GM18951 (cell line): ENCODE measurements at regions not wholly inside any gene's neighbourhood (a gene's known extent, or its start where the extent isn't known, plus 50 kb on each side); places are given as distances from the start of the nearest gene placed in this dataset.
"Not testable (repeated sequence)": the region's sequence is repeated elsewhere in the genome, so short reads cannot be mapped to it uniquely, and the experiment has no call there.

Experiments
- POLR2A ChIP-seq: IDR thresholded peaks from 4 replicates; pipeline ENCODE4 v1.6.1; 2011; ENCODE audit warnings: mild to moderate bottlenecking; ENCODE audit not compliant: insufficient read length, insufficient read depth; ENCODE audit errors: extremely low read depth
- in situ Hi-C: fragments of 300-500 bp; cut with MboI; formaldehyde crosslinking; loops from one replicate; pipeline ENCODE4 v1.12.0; 2022; ENCODE audit warnings: low sequenced_read_pairs, mixed read lengths, inconsistent platforms; ENCODE audit not compliant: unreplicated experiment

DNA sequence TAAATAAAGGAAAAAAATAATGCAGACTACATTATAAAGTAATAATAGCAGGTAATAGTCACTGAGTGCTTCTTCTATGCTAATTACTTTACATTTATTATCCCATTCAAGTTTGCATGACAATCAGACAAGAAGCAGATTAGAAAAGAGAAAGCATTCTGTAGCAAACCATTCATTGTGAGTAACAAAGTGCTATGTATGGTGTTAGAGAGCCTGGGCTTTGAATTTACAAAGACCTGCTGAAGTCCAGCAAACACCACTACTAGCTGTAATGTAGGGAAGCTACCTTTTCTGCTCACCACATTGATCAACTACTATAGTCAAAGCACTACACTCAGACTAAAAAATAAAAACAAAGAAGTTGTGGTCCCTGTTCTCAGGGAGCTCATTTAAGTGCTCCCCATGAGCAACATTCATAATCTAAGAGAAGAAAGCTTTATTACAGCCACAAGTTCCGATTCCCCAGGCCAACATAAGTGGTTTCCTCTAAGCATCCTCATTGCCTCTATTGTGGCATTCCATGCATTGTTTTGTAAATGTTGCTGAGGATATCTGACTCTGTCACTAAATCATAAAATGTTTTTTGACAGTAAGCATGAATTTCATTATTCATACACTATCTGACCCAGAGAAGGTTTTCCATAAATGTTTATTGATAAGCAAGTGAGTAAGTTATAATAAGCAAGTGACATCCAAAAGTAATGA lies 108.5 kb downstream of the FOXD4L6 start:
- in situ Hi-C loops = not testable (repeated sequence)

DNA sequence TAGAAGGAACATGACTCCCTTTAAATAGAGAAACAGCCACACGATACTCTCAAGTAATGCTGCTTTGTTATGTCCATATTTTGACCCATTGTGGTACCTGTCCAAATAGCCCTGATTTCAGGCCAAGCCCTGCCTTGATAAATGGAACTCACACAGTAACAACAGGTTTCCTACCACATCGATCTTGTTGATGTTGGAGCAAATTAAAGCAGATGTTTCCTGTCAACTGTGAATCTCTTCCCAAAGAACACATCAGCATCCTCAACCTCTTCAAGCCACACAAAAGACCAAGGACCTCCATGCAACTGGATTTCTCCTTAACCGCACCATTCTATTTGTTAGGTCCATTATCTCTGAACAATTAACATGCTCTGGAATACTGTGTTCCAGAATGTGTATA lies 109.5 kb downstream of the FOXD4L6 start:
- in situ Hi-C loops = not testable (repeated sequence)

DNA sequence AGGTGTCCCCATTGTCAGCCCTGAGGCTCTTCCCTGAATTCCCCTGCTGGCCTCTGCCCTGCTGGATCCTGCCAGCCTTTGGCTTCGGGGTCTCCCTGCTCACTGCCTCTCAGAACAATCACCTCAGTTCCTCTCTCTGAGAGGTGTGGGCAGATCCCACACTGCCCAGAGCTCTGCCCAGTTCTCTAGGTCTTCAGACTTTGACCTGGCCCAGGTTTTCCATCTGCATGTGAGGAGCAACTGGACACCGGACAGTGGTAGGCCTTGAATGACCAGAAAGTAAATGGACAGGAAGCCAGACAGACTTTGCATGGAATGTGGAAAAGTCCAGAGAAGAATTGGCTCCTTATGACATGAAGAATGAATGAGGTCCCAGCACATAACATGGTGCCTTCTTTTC lies 111.8 kb downstream of the FOXD4L6 start:
- in situ Hi-C loops = not testable (repeated sequence)

DNA sequence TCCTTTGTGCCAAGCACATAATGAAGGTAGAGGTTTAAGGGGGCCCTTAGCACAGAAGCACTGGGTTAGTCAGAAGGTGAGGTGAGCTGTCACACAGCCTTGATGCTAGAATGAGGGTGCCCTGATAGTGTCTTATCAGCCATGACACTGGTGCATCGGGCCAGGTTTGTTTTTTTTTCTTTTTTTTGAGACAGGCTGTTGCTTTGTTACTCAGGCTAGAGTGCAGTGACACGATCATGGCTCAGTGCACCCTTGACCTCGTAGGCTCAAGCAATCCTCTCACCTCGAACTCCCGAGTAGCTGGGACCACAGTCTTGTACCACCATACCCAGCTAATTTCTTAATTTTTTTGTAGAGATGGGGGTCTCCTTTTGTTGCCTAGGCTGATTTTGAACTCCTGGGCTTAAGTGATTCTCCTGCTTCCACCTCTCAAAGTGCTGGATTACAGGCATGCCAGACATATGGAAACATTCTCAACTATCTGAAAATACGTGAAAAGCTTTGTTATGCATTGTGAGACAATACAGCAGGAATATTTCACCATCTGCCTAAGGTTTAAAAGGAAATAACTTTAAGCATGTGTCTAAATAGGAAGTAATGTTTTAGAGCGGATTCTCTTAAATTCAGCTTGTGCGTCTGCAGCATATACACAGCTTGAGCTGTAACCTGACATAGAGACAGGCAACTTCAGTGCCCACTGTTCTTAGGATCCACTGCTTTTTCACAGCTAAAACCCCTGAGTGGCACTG lies 128.4 kb downstream of the FOXD4L6 start:
- in situ Hi-C loops = not testable (repeated sequence)

DNA sequence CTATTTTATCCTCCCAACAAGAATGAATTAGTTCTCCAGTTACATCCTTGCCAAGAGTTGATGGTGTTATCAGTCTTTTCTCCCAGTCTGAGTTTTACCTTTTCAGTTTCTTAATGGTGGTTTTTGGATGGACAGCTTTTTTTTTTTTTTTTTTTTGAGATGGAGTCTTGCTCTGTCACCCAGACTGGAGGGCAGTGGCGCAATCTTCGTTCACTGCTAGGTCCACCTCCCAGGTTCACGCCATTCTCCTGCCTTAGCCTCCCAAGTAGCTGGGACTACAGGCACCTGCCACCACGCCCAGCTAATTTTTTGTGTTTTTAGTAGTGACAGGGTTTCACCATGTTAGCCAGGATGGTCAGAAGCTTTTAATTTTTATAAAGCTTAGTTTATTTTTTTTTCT lies 133.0 kb downstream of the FOXD4L6 start:
- in situ Hi-C loops = not testable (repeated sequence)

DNA sequence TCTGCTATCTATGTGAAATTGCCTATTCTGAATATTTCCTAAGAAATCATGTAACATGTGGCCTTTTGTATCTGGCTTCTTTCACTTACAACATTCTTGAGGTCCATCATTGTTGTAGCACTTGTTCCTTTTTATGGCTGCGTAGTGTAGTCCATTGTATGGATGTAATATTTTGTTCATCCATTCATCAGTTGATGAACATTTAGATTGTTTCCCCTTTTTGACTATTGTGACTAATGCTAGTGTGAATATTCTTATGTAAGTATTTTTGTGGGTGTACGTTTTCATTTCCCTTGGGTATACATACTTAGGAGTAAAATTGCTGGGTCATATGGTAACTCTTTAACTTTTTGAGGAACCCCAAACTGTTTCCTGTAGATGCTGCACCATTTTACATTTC lies 134.6 kb downstream of the FOXD4L6 start:
- in situ Hi-C loops = not testable (repeated sequence)

DNA sequence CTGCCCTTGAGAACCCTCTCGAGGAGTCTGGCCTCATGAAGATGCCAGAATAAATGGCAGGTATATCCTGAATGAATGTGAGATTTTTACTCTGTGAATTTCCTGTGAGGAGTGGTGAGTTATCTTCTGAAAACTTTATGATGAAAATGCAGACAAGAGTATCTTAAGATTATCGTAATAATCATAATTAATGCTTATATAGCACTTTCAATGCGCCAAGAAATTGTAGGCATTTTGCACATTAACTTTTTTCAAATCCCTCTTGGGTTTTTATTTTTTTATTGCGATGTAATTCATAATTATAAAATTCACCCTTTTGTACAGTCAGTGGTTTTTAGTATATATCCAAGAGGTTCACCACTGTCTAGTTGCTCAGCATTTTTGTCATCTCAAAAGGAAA lies 135.1 kb downstream of the FOXD4L6 start:
- in situ Hi-C loops = not testable (repeated sequence)

DNA sequence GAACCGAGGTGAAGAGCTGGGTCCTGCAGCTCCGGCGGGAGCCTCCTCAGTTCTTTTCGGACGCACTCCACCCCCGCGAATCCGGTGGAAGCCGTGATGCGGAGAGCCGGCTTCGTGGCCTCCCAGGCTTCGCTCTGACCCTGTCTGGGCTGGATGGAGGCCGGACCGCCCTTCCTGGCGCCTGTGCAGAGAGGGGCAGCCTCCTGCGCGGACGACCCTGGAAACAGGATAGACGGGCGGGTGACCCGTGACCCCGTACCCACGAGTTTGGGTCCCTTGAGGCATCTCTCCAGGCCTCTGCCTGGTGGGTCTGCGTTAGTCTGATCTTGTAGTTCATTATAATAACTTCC lies 136.0 kb downstream of the FOXD4L6 start:
- in situ Hi-C loops = not testable (repeated sequence)

DNA sequence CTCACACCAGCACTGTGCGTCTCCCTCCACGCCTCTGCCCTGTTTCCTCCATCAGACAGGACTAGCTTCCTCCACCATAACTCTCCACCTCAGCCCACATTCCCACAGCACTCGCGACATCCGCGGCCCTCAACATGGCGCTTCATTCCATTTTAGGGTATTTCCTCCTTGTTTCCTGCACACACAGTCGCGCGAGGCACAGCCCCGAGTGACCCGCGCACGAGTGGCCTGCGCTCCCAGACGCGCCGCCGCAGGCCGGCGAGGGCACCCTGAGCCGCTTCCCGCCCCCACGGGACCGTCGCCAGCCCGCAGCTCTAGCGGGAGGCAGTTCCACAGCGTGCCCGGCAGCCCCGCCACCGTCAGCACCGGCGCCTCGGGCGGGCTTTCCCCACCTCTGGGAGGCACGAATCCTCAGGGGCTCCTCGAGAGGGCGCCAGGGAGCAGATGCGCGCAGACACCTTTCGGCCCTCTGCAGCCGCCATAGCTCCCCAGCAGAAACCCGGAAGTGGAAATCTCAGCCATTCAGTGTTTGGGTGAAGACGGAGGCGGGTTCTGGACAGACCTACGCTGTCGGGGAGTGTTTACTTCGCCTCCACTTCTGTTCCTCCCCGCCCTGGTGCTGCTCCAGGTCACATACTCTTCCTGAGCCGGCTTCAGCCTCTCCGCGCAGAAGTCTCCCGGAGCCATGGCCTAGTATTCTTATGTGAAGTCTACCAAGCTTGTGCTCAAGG lies 136.6 kb downstream of the FOXD4L6 start:
- peak; percentile 81 for TF ChIP-seq POLR2A
- in situ Hi-C loops = not testable (repeated sequence)

DNA sequence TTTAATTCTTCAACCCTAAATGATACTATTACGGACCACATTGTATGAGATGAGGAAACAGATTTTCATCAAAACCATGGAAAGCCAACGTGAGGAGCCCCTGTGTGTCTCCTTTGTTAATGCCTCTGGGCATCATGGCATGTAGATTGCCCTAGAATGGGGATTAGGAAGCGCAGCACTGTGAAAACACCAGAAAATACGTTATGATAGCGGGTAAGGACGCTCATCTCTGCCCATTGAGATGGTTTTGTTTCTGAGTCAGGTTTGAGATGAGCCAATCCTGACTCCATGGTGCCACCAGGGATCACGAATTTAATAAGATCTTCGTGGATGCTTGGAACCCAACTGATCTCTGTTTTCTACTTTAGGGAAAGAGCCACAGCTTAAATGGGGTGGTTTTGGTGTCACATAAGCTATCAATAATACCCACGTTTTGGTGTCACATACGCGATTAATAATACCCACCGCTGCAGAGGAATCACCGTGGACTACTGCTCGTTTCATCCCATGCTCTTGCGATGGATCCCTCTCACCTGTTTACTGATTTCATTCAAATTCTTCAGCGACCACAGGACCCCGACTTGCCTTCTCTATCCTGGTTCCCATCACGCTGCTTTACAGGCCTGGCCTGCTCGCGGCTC lies 137.3 kb downstream of the FOXD4L6 start:
- in situ Hi-C loops = not testable (repeated sequence)

DNA sequence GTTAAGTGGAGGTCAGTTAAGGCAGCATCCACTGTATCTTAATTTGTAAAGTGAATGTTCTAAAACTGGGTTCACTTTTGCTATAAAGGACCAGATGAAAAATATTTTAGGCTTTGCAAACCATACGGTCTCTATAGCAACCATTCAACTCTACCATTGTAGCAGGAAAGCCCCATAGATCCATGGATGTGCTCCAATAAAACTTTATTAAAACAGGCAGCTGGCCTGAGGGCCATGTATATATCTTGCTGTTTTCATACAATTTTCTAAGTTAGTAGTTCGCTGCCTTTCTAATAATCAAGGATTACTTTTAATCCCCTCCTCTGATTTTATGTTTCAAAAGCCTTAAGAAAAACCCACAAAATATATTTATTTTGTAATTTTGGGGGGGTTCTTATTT lies 142.1 kb downstream of the FOXD4L6 start:
- in situ Hi-C loops = not testable (repeated sequence)

DNA sequence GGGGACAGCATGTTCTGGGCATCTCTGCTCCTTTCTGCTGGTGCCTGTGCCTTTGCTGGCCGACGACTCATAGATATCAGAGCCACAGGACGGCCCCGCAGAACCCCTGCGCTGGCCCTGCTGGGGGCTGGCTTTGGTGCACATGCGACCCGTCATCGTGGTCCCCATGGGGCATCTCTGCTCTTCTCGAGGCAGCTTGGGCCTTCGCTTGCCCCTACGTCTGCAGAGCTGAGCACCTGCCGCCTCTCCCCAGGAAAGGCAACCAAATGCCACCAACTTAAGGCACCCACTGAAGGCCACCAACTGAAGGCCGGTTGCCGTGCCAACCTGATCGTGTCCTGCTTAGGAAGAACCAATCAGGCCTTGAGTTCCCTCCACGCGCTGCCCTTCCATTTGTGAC lies 153.1 kb downstream of the FOXD4L6 start:
- in situ Hi-C loops = not testable (repeated sequence)

DNA sequence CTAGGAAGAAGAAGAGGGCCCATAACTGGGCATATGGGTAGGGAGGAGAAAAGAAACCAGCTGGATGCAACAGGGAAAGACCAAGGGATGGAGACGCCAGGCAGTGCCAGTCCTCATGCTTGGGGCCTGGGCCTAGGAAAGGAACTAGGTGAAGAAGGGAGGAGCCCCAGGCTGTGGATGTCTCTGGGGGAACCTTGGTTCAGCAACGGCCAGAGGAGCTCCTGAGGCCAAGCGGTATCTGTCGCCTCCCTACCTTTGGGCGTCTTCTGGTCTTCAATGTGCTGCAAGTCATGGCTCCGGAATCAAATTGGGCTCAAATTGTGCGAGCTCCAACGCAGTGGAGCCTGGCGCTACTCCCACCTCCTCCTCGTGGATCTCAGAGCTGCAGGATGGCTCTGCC lies 153.6 kb downstream of the FOXD4L6 start:
- in situ Hi-C loops = not testable (repeated sequence)

DNA sequence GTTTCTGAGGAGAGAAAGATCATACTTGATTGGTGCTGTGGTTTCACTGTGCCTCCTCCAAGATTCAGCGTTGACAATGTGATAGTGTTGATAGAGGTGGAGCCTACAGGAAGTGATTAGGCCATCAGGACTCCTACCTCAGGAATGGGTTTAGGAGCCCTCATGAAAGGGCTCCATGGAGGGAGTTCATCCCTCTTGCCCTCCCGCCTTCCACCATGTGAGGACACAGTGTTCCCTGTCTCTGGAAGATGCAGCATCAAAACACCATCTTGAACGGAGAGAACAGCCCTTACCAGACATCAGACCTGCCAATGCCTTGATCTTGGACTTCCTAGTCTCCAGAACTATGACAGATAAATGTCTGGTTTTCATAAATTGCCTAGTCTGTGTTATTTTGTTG lies 156.7 kb downstream of the FOXD4L6 start:
- in situ Hi-C loops = not testable (repeated sequence)

DNA sequence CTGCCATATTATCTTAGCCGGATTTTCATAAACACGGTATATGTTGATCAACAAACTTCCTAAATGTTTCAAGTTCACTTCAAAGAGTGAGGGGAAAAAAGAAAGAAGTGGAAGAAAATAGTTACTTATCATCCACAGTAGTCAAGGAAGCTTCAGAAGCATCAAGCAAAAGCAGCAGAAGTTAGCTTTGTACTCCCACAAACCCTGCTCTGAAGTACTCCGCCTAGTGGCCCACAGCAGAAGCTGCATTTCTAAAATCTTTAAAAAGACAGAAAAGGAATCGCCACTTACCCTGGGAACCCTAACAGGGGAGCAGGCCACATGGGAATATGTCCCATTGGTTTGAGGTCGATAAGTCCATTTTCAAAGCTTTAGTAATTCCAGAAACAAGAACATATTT lies 158.1 kb downstream of the FOXD4L6 start:
- in situ Hi-C loops = not testable (repeated sequence)

DNA sequence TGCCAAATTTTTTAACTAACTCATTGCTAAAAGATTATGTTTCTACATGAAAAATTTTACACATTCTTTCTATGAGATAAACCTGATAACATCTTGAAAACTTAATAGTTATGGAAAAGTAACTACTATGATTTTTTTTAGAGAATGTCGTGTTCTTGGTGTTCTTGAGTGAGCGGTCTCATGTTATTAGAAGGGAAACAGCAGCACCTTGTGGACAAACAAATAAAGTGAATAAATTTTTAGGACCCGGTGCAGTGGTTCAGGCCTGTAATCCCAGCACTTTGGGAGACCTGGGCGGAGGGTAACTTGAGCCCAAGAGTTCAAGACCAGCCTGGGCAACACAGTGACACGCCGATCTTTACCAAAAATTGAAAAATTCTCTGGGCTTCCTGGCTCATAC lies 166.0 kb downstream of the FOXD4L6 start:
- in situ Hi-C loops = not testable (repeated sequence)

DNA sequence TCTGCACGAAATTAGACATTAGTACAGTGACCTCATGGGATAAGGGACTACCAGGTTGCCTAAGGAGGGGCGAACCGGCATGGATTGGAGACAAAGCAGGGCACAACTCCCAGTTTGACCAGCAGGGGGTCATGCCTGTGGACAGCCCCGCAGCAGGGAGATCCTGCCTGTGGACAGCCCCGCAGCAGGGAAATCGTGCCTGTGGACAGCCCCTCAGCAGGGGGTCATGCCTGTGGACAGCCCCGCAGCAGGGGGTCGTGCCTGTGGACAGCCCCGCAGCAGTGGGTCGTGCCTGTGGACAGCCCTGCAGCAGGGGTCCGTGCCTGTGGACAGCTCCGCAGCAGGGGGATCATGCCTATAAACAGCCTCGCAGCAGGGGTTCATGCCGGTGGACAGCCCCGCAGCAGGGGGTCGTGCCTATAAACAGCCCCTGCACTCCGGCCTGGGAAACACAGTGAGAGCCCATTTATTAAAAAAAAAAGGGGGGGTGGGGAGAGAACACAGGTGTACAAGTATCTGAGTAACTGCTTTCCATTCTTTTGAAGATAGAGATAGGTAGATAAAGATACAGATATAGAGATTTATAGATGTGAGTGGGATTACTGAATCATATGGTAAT lies 176.5 kb downstream of the FOXD4L6 start:
- in situ Hi-C loops = not testable (repeated sequence)

DNA sequence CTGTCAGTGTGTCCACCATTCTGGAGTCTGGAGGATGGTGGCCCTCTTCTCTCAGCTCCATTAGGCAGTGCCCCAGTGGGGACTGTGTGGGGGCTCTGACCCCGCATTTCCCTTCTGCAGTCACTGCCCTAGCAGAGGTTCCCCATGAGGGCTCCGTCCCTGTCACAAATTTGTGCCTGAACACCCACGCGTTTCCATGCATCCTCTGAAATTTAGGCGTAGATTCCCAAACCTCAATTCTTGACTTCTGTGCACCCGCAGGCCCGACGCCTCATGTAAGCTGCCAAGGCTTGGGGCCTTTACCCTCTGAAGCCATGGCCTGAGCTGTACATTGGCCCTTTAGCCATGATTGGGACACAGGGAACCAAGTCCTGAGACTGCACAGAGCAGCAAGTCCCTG lies 182.3 kb downstream of the FOXD4L6 start:
- in situ Hi-C loops = not testable (repeated sequence)

DNA sequence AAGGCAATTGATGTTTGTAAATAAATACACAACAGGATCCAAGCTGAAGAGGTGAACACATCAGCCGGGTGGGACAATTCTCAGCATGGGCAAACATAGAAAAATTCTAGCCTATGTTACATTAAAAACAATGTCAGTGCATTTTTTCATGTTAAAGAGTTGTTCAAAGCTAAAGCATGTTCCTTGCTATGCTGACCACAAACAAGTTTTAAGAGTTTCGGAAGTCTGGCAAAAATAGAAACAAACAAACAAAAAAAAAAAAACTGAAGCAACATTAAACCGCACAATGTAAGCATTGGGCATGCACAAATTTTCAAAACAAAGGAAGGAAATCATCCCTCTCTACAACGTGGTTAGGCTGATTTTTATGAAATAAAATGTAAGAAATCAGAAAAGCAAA lies 185.8 kb downstream of the FOXD4L6 start:
- in situ Hi-C loops = not testable (repeated sequence)

DNA sequence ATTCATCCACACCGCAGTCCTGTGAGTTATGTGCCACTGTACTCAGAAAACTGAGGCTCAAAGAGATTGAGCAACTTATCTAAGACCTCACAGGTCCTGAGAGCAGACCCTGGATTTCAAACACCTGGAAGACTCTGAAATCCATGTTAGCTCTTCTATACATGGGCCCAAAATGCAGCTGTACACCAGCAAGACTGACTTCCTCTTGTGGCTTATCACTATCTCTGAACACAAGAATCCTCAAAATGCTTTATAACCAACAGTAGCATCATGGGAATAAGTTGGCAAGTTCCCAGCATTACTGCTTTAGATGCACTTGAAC lies 188.6 kb downstream of the FOXD4L6 start:
- in situ Hi-C loops = not testable (repeated sequence)
